NCI-H187 (cell line): ENCODE measurements at regions not wholly inside any gene's neighbourhood (a gene's known extent, or its start where the extent isn't known, plus 50 kb on each side); places are given as distances from the start of the nearest gene placed in this dataset.
"Not testable (repeated sequence)": the region's sequence is repeated elsewhere in the genome, so short reads cannot be mapped to it uniquely, and the experiment has no call there.

Experiments used
- DNase-seq, 2 experiments: peaks; one replicate each; lab custom pipeline; 2025; lab: John Stamatoyannopoulos, UW

- DNase-seq: no peak
Observed at GRCh38 chr13:73842626-73843025, 291.6 kb downstream of the KLF12 start.

DNA sequence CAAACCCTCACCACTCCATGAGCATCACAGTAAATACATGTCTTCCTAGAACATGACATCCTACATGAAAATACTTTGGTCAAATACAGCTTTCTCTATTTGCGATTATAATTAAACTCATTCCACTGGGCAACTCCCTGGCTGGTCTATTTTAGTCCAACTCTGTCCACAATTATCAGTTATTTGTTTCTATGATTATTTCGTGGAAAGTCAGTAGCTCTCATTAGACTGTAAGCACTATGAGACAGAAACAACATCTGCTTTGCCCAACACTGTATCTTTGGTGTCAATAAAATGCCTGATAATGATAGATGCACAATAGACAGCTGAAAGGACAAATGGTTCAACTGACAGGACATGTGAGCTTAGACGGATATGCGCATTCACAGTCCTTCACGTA, 292.0 kb downstream of the KLF12 start:
- no peak for DNase-seq

DNA sequence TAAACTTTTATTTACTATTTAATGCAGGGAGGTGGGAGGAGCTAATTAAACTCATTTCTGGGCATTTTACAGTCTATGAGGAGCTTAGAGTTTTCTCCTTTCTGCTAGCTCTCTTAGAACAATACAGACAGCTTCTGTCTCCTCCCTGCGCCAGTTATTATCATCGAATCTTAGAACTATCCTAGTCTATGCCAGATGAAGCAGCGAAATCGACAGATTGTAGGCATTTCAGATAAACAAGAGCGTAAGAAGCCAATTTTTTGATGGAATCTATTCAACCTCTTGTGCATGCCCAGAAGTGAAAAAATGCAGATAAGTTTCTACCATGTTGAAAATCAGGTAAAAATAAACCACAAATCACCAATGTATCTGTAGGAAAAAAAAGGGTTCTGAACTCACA, 297.1 kb downstream of the KLF12 start:
- no peak for DNase-seq

DNA sequence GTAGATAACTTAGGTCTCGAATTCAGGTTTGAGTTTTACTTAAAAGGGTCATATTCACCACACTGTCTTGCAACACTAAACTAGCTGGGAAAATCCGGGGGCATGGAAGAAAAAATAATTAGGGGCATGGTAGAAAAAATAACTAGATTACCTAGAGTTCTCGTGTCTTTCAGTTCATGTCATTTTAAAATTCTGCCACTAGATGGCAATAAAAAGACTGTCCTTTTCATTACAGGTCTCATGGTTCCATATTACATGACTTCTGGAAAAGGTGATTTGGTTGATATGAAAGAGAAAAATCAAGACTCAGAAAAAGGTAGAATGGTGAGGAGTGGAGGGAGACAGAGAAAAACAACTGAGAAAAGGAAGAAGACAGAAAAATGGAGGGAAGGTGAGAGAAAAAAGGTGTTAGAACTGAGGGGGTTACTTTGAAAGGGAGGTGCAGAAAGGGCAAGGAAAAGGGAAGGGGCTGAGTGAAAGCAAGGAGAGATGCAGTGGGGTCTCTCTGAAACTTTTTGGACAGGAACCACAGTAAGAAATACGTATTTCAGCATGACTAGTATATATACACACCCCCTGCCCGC, 299.0 kb downstream of the KLF12 start:
- no peak for DNase-seq

DNA sequence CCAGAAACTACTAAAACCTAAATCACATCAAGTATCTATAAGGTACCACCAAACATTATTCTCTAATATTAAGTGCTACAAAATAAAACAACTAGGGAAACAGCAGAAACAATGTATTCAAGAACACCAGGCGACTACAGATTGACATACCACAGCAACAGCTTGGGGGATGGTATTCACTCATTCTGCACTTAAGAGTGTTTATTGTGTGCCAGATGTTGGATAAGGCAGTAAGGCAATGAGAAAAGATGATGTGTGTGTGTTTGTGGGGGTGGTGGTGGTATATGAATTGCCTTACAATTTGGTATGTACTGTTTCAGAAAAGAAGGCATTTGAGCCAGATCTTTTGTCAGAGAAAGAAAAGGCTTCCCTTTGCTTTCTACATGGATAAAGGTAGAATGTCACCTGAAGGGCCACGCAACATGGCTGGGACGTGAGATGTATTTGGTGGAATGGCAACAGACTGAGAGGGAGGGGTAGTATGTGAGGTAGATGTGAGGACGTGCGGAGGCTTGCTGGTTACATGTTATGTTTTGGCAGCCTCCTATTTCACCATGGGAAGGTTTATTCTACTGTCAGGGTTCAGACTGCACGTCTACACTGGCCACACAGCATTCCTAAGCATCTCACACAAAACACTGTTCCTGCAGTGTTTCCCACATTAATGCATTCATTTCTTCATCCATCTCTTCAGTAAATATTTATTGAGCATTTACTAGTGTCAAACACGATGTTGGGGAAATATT, 300.7 kb downstream of the KLF12 start:
- no peak for DNase-seq

DNA sequence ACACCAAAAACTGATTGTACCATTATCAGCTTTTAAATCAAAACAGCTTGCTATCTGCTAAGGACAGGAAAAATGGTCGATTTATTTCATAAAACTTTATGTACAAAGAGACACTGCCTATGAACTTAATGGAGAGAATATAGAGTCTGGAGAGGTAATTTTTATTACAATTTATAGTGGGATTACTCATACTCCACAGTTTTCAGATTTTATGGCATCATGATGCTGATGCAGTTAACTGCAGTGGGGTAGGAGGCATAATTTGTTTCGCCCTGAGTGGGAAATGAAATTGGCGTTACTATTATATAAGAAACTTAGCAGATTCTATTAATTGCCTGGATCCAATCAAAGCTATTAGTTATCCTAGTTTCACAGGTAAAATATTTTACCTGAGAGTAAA, 301.4 kb downstream of the KLF12 start:
- no peak for DNase-seq

GRCh38 chr13:73832128-73832588, 302.0 kb downstream of the KLF12 start:
- no peak for DNase-seq

DNA sequence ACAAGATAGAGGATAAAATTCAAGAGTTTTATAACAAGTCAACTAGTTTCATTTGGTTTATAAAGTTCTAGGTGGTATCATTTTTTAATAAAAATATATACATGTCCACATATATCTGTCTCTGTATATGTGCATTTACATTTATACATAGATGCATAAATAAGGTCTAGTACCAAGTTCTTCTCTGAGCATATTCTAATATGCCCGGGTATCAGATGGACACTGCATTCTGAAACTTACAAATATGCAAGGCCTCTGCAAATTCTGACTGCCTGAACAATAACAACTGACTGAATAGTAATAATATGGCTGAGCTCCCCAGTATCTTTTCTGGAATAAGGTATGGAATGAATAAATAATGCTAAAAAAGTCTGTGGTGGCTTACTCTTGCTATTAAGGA, 304.8 kb downstream of the KLF12 start:
- no peak for DNase-seq

DNA sequence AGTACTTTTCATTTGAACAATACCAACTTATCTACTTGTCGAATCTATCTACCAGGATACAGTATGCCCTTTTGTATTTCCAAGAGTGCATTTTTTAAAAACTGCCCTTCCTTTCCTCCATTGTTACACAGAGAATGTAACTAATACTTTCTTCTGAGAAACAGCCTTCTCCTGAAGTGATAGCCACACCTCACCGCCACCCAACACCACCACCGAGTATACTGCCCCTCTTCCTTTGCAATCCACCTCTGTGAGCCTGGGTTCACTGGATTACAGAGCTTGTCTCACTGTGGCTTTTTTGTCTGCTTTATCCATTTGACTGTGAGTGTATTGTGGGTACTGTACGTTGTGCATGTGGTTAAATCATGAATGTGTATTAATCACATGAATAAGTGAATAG, 305.4 kb downstream of the KLF12 start:
- no peak for DNase-seq

GRCh38 chr13:73827434-73827833, 306.8 kb downstream of the KLF12 start:
- DNase-seq: no peak

DNA sequence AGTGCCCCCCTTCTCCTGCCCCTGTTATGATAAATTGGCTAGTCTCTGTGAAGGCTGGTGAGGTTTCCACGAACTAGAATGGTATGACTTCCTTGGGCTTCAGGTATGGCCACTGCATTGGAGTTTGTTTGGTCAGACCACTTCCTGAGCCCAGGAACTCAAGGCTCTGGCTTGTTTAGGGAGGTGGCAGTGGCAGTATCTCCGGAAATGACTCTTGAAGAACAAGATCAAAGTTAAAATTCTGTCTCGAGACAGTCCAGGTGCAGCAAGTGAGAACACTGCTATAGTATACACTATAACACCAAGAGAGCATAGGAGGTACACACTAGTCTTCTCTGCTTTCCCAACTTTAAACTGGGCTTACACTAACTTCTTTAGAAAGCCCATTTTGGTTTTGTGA, 309.1 kb downstream of the KLF12 start:
- no peak for DNase-seq

GRCh38 chr13:73822668-73823592, 311.3 kb downstream of the KLF12 start:
- no peak for DNase-seq

- DNase-seq: no peak
Observed at GRCh38 chr13:73820688-73821087, 313.5 kb downstream of the KLF12 start.

GRCh38 chr13:73820285-73820684, 313.9 kb downstream of the KLF12 start:
- no peak for DNase-seq

GRCh38 chr13:73819711-73820110, 314.5 kb downstream of the KLF12 start:
- no peak for DNase-seq

- no peak for DNase-seq
Observed at GRCh38 chr13:73816702-73817101, 317.5 kb downstream of the KLF12 start.

GRCh38 chr13:73815796-73816195, 318.4 kb downstream of the KLF12 start:
- no peak for DNase-seq

- no peak for DNase-seq
Observed at GRCh38 chr13:73810647-73811046, 323.6 kb downstream of the KLF12 start.

- no peak for DNase-seq
Observed at GRCh38 chr13:73809561-73809960, 324.6 kb downstream of the KLF12 start.

GRCh38 chr13:73808318-73808717, 325.9 kb downstream of the KLF12 start:
- DNase-seq: no peak

GRCh38 chr13:73805326-73805958, 328.8 kb downstream of the KLF12 start:
- DNase-seq: not testable (repeated sequence)

DNA sequence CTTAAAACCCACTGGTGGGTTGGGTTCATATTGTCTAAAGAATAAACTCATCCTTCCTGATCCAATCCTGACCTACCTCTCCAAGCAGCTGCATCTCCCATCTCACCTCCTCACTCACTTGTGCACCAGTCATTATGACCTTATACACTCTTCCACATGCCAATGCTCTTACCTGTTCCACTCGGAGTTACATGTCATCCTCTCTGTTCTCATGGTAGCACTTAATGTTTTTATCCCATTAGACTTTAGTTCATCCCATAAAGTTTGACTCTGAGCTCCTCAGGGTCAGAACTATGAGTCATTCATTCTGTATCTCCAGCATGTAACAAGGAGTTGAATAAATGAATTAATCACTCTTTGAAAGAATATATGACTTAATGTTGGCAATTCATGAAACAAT, 330.2 kb downstream of the KLF12 start:
- no peak for DNase-seq
